DMS53 (cell line): ENCODE measurements at regions not wholly inside any gene's neighbourhood (a gene's known extent, or its start where the extent isn't known, plus 50 kb on each side); places are given as distances from the start of the nearest gene placed in this dataset.

ENCODE experiments used
- DNase-seq: peaks from one replicate; lab custom pipeline; 2025; lab: John Stamatoyannopoulos, UW

DNA sequence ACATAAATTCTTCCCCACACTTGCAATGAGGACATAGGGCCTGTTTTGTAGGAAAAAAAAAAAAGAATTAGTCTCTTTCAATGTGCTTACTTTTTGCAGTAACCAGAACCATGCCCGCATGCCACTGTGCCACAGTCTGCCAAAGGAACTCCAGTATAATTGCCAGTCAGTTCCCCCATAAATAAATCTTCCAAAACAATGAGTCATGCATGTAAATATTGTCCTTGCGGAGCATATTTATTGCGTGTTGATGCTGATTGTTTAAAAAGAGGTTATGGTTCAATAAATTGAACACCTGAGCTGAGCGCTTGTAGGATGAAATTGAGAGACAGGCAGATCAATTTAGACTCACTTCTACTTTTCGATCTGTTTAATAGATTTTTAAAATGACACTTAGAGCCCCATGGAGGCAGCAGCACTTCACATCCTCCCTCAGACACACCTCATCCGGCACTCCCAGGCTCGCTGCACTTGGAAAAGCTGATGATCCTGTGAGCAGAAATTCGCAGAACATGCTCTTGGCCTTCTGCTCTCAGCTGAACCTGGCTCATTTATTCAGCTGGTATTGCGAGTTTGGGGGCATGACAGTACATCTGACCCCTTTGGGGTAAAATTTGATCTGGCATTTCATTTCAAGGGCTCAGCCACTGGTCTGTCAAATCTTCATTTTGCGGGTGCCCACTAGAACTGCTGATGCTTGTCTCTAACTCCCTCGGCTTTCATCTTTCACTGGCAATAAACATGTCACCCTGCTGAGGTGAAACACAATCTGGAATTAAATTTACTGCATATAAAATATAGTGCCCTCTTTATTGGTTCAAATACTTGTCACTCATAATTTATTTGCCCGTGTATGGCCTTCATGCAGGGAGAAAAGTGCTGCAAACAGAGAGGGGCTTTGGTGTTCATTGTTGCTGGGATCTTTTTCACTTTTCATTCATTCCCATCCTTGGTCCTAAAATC is 371.1 kb upstream of the POU3F2 start:
- peak; percentile 82 for DNase-seq

DNA sequence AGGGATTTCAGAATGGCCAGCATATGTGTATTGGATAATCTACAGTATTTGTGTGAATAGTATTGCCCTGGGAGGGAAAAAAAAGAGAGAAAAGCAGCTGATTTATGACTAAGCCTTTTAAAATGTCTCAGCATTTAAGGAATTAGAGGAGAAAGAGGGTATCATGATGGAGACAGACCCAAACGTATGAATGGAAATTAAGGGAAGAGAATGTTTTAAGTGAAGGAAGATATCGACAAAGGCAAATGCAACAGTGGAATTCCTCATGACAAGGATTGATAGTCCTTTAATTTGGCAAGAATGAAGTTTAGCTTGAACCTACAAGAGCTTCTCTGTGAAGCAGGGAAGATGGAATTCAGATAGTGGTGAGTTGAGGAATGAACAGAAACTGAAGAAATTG is 367.3 kb upstream of the POU3F2 start:
- no peak for DNase-seq

DNA sequence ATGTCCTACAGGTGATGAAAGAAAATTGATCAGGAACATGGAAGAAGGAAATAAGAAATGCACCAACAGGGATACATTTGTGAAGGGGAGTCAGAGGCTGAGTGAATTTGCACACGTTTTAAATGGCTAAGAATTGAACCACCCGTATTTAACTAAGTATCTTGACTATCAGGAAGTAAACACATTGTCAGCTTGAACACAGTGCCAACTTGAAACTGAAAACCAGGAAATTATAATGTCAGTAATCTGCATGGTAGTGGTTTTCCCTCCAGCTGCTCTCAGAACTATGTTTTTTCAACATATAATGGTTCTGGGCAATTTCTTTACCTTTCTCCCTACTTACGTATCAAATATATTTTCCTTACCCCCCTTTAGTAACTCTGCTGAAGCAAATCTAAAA is 366.5 kb upstream of the POU3F2 start:
- peak; percentile 25 for DNase-seq

DNA sequence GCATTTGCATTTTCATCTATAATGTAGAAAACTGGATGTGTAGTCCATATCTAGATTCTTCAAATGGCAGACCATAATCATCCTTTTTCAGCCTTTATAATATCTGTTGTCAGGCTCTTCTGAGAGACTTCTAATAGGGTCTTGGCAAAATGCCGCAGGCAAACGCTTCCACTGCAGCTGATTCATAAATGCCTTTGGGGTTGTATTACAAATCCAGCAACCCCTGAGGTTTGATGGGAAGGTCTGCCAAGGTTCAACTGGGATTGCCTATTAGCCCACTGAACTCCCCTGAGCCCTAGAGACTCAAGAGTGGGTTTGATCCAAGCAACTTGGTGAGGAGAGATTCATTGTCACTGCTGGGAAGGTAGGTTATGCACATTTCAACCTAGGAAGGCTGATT is 365.2 kb upstream of the POU3F2 start:
- DNase-seq = no peak

DNA sequence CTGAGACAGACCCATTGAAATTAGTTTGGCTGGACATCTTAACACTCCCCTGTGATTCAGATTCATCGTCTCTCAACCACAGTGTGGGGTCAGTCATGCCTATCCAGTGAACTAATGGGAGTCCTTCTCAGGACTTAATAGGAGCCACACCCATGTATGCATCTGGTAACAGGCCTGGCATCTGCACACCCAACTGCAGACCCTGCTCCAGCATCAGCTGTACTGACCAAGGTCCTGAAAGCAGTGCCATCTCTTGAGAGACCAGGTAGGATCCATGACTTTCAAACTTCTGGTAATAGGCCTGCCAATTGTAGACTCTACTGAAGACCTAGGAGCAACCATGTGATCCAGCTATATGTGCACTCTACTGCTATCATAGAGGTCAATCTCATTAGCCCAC is 363.6 kb upstream of the POU3F2 start:
- DNase-seq = no peak

DNA sequence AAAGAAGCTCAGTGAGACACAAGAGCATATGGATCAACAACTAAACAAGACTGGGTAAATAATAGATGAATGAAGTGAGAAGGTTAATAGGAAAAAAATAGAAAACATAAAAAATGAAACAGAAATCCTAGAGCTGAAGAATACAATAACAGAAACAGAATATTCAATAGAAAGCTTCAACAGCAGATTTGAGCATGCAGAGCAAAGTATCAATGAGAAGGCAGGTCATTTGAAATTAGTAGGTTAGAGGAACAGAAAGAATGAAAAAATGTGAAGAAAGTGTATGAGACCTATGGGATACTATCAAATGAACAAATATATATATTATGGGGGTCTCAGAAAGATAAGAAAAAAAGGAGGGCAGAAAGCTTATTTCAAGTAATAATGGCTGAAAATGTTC is 362.9 kb upstream of the POU3F2 start:
- no peak for DNase-seq

DNA sequence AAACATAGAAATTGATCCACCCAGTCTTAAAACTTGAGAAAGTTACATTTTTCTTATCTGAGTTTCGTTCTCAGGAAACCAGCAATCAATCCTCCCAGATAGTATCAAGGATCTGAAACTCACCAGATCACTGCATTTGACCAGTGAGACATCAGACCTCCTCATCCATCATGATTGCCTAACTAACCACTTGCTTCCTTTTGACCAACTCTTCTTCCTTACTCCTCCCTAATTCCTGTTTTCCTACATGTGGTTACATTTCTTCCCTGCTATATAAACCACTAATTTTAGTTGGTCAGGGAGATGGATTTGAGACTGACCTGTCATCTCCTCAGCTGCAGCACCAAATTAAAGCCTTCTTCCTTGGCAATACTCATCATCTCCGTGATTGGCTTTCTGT is 357.1 kb upstream of the POU3F2 start:
- DNase-seq = no peak

DNA sequence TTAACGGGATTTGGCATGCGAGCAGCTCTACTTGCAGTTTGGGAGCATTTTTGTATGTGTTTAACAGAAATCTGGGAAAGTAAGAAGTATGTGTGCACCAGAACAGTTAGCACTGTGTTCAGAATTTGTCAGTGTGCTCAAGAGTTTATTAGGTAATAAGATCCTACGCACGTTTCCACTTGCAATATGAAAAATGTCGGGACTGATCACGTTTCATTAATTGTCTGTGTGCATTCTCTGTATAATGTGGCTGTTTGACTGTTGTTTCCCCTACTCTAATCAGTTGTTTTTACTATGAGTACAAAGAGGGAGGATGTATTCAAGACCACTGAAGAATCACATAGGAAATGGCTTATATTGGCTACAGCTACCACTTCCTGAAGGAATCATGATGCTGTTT is 349.7 kb upstream of the POU3F2 start:
- no peak for DNase-seq

DNA sequence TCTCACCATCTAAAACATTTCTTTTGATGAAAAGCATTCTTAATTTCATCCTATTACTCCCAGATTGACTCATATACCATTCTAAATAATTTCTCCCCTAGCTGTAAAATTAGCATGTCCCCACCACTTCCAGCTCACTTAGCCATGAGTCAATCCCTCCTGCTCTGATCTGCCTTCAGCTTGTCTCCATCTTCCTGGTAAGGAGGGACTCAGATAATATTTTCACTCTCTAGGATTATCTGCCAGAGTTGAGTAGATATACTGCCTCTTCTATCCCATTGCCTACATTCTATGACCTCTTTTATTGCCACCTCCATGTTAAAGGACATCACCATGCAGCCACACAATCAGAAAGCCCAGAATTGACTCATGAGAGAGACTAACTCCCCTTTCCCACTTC is 348.8 kb upstream of the POU3F2 start:
- DNase-seq = no peak

DNA sequence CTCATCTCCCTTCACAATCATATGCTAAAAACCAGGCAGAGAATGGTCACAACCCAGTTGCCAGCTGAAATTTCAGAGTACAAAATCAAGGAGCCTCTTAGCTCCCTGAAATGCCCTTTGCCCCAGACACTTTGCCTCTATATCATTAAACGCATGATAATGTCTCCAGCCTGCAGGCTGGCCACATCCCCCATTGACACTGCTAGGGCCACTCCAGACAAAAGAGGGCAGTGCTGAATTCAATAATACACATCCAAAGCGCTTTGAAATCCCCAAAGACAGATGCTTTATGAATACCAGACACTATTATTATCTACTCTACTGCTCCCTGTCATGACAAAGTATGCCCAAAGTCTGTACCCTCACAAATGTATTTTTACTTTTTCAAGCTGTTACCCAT is 348.3 kb upstream of the POU3F2 start:
- no peak for DNase-seq

DNA sequence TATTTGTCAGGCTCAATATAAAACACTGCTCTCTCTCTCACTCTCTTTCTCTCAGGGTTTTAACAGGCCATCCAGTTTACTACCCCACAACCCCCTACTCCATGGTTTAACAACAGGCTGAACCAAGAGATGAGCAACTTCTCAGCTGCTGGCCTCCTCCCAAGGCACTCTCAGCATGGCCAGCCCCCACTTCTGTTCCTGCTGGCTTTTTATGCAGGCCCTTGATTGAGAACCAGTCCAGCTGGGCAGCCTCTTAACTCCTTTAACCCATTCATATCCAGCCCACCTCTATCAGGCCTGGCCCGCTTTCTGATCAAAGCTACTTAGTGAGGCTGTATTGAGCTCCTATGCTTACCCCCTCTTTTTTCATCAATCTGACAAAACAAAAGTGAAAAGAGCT is 346.8 kb upstream of the POU3F2 start:
- no peak for DNase-seq

DNA sequence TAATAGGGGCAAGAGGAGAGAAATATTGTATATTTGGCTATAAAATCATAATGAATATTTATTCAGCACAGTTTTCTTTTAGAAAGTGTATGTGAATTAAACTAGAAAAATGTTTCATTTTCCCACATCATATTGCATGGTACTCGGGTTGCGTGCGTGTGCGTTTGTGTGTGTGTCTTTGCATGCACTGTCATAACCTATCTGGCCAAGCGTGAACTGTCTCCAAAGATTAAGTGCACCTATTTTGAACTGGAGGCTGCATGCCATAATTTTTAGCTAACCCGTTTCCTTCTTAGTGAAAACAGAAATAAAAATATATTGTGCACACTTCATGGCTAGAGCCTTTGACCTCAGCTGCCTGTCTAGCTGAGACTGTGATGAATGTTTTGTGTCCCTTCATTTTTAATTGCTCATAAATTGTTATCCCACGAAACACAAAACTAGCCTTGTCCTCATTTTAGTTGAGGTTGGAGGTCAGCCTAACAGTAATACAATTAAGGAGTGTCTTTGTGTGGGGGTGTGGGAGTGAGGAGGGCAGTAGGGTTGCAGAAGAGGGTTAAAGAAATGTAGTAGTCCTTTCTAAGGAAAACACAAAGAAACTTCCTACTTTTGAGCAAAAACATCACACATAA is 336.1 kb upstream of the POU3F2 start:
- no peak for DNase-seq

DNA sequence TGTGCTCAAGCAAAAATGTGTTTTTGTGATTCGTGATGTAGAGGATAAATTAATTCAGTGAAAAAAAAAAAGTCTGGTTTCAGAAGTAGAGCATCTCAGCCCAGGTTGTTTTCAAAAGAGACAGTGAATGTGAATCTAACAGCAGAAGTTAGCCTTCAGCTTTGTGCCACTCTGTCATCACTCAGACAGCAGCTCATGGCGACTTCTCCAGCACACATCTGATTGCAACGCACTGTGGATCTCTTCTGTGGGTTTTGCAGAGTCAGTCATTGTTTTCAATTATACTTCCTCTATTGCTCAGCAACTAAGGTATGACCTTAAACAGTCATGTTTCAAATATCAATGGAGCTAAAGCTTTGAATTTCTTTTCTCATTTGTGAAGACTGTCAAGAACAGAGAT is 335.5 kb upstream of the POU3F2 start:
- peak; percentile 5 for DNase-seq

DNA sequence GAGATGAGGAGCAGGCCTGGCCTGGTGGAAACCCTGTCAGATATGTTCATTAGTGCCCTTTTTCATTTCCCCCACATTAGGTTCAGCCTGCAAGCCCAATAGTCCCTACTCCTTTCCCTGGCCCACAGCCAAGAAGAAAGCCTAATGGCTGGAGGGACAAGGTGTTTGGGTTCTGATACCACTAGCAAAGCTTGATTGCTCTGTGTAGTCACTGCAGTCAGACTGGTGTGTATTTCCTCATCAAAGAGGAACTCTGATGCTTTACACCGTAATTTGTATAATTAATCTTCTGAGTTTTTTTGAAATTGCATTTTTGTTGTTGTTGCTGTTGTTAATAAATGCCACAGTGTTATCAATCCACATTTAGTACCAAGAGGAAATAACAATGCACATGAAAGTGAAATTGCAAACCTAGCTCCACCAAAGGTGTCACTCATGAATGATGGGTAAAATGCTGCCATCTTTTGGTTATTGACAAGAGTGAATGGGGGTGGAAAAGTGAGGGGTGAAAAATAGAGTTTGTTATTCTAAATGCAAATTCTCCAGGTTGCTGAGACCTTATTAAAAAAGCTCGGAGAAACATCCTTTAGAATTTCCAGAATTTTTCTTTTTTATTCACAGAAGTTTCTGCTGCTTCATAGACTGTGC is 320.2 kb upstream of the POU3F2 start:
- peak; percentile 35 for DNase-seq

DNA sequence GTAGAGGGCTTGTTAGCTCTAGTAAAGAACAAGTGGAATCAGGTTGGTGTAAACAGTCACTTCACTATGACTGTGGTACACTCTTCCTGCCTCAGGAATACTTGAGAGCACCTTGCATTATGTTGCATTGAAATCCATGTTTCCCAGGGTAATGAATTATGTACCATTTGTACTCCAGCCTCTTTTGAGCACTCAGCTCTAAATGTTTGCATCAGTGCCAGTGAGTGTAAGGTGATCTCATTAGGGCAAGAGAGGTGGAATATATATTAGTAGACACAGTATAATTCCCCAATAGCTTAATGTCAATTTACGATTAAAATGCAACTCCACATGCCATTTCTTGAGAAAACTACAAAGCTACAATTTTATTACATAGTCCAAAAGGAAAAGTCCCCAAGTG is 319.6 kb upstream of the POU3F2 start:
- DNase-seq = no peak

DNA sequence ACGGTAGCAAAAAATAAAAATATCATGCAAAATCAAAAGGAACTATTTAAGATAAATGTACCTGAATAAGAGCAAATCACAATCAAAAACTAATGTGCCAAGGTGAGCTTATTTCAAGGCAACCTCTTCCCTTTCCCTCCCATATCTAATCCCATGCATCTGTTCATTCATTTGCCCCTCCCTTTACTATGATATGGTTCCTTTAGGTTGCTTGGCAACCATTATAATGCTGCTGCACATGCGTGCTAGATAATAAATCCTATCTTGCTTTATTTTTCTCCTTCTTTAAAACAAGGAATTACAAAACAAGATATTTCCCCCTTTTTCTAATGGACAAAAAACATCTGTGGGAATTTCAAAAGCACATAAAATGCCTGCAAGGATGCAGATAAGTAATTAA is 318.2 kb upstream of the POU3F2 start:
- DNase-seq = peak; percentile 48

DNA sequence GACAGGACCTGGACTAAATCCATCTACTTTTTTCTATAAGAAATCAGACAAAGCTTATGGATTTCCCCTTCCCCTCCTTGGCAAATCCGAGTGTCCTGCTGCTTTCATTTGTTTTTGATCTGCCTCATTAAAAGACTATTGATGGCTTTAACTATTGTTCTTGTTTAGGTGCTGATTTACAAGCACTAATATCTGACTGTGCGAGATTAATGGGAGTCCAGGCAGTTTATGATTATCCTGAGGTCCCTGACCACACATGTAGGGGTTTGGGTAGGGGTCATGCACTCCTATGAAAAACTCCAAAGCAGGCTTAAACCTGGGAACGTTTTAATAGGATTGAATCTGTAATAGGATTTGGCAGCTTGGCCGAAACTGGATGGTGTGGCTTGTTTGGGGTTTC is 317.5 kb upstream of the POU3F2 start:
- DNase-seq = no peak

DNA sequence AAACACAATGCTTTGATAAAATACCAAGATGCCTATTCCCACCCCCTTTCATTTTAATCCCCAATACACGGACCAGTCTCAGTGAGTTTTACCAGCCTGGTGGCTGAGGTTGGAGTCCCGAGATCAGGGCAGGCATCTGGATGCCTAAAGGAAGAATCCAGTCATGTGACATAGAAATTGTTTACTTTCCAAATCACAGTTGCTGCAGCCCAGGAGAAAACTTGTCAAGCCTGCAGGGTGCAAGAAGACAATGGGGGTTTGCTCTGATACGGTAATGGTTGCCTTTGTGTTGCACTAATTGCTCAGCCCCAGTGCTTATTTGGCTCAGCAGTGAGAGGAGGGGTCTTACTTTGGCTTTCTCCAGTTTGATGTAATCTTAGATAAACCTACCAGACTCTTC is 308.5 kb upstream of the POU3F2 start:
- DNase-seq = no peak

DNA sequence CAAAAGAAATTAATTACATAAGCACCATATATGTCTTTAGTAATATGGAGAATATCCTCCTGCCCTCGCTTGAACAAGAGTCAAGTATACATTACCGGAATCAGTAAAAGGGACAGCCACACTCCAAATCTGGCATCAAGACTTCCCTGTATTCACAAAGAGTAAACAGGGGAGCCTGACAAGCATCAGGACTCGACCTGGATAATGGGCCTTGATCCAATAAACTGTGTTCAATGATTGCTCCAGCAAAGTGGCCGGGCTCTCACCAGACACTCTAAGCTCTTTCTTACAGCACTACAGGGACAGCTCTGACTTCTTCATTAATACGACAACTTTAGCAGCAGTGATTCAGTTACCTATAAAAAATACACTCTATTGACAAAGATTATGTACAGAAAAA is 307.9 kb upstream of the POU3F2 start:
- DNase-seq = no peak

DNA sequence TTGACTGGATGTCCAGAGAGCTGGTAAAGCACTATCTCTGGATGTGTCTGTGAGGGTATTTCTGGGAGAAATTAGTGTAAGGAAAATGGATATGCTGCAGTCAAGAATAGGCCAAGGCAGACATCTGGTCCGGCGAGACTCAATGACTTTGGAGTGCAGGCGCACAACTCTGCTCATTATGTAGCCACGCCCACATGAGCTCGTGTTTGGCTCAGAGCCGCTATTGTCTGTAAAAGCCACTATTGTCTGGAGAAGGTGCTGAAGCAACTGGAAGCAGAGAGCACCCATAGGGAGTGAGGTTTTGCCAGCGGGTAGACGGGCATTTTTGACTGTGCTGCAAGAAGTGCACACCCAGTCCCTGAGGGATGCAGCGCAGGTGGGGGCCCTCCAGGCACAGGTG is 305.0 kb upstream of the POU3F2 start:
- DNase-seq = peak; percentile 18

DNA sequence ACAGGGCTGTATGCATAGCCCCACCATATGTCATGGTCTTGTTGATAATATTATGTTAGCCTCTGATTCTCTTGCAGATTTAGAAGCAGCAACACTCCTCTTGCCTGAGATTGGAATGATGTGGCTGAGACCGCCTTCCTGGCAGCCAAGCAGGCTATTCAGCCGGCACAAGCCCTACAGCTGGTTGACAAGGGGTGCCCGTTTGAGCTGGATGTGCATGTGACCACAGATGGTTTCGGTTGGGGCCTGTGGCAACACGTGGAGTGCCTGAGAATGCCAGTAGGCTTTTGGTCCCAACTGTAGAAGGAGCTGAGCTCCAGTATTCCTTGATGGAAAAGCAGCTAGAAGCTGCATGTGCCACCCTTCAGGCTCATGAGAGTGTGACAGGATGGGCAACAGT is 303.6 kb upstream of the POU3F2 start:
- no peak for DNase-seq

DNA sequence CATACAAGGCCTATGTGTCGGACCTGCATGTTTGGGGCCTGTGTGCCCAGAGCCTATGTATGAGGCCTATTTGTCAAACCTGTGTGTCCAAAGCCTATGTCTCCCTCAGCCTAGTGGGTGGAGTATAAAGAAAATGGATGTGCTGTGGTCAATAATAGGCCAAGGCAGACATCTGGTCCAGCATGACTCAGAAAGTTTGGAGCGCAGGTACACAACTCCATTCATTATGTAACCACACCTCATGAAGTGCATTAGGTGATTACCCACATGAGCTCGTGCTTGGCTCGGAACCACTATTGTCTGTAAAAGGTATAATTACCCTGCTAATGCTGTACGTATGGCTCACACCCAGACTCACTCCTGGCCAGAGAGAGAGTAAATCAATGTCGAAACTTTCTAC is 302.4 kb upstream of the POU3F2 start:
- peak; percentile 10 for DNase-seq

DNA sequence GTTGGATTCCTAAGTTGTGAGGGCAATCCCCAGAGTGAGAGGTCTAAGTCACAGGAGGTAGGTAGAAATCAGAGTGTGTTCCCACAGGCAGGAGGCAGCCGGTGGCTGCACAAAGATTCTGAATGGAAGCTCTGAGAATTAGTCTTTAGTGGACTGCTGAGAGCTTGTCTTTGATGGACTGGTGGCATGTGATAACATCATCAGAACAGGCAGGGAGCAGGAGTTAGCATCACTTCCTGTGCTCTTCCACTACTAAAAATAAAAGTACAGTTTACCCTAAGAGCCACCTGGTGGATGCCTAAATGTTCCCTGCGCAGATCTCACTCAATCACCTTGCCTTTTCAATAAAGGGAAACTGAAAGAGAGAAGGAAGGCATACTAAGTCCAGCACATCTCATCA is 294.6 kb upstream of the POU3F2 start:
- DNase-seq = peak; percentile 47
